ENCODE measurements at regions not wholly inside any gene's neighbourhood (a gene's known extent, or its start where the extent isn't known, plus 50 kb on each side); places are given as distances from the start of the nearest gene placed in this dataset.

DNA sequence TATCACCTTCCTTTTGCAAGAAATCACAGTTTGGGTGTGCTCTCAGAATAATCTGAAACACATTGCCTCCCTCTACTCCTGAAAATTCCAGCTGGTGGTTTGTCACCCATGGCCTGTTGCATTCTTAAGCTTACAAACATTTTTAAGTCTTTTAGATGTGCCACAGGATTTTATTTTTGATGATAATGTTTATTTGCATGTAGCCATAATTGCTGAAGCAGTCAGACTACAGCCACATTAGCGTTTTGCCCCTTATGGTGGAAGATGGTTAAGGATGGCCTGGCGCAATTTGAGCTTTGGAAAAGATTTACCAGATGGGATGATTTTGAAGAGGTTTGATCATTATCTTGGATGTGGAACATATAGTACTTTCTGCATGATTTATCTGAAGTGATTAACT, 439.5 kb downstream of the MEIS1 start:
- peaks cover 7% of the 10 kb centered on the region for H3K9me3 Mint-ChIP-seq
- TF ChIP-seq CTCF (IDR thresholded peaks at IDR 0.05) = no peak
- DNase-seq = no peak
- no peak overlapping the region for H3K4me3 Mint-ChIP-seq
- peaks cover 2% of the 10 kb centered on the region for H3K27me3 Mint-ChIP-seq (ENCODE audit: low read depth, poor library complexity)
- H3K36me3 Mint-ChIP-seq (ENCODE audit: low read depth) = peaks cover 12% of the 10 kb centered on the region
- no peak overlapping the region for H3K27ac Mint-ChIP-seq
- H3K4me1 Mint-ChIP-seq = peaks cover 29% of the 10 kb centered on the region

GRCh38 chr2:66875941-66876462, 441.1 kb downstream of the MEIS1 start:
- Mint-ChIP-seq H3K4me1 (peaks cover 29% of the 10 kb centered on the region), H3K27me3 (ENCODE audit: low read depth, poor library complexity) (peaks cover 2% of the 10 kb centered on the region), H3K36me3 (ENCODE audit: low read depth) (peaks cover 7% of the 10 kb centered on the region), H3K27ac (no peak overlapping the region), H3K9me3 (peaks cover 21% of the 10 kb centered on the region), H3K4me3 (no peak overlapping the region)
- DNase-seq = no peak
- TF ChIP-seq CTCF (IDR thresholded peaks at IDR 0.05) = no peak

- TF ChIP-seq CTCF (IDR thresholded peaks at IDR 0.05) = no peak
- DNase-seq = no peak
- Mint-ChIP-seq H3K9me3 (peaks cover 28% of the 10 kb centered on the region), H3K27me3 (ENCODE audit: low read depth, poor library complexity) (no peaks in the 10 kb centered on the region), H3K27ac (no peak overlapping the region), H3K4me1 (peaks cover 36% of the 10 kb centered on the region), H3K36me3 (ENCODE audit: low read depth) (peaks cover 23% of the 10 kb centered on the region), H3K4me3 (no peak overlapping the region)
Measured at GRCh38 chr2:66885775-66886383, 451.0 kb downstream of the MEIS1 start.

GRCh38 chr2:66888246-66888645, 453.3 kb downstream of the MEIS1 start:
- Mint-ChIP-seq H3K27ac (no peak overlapping the region), H3K36me3 (ENCODE audit: low read depth) (peaks cover 19% of the 10 kb centered on the region), H3K4me1 (peaks cover 36% of the 10 kb centered on the region), H3K4me3 (no peak overlapping the region), H3K9me3 (peaks cover 22% of the 10 kb centered on the region), H3K27me3 (ENCODE audit: low read depth, poor library complexity) (no peaks in the 10 kb centered on the region)
- no peak for TF ChIP-seq CTCF (IDR thresholded peaks at IDR 0.05)
- DNase-seq = no peak

DNA sequence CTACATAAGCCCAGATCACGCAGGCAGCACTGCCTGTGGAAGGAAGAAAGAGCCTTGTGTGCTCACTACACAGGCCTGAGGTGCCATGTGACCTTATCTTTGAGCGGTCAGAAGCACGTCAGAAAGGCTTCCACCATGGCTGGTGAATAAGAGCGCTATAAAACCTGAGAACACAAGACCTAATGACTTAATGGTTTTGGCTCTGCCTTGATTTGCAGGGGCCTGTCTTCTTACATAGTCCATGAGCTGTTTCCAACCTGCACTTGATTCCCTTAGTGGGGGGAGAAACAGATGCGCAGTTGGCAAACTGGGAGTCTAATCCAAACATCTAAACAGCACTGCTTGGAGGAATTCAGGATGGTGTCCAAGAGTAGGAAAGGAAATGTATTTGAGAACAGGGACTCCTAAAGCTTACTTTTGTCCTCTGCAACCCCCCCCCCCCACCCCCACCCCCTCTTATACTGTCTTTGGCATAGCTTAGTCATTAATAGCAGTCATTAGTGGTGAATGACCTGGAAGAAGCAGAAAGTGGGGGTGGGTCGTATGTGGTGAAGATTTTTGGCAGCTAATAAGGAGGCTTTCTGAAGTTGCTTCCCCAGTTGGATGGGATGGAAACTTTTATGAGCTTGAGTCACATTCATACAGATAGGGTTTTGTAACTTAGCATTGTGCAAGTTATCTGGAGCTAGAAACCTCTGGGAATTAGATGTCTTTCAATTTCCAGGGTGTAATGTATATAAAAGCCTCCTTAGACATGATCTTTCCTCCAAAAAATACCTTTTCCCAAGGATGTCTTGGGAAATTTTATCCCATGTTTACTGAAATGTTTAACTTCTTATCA, 454.1 kb downstream of the MEIS1 start:
- DNase-seq = no peak
- H3K4me1 Mint-ChIP-seq = peaks cover 36% of the 10 kb centered on the region
- no peak overlapping the region for H3K27ac Mint-ChIP-seq

More for the DNA sequence above, 454.1 kb downstream of the MEIS1 start:
- no peak overlapping the region for H3K4me3 Mint-ChIP-seq
- no peak for TF ChIP-seq CTCF (IDR thresholded peaks at IDR 0.05)
- H3K36me3 Mint-ChIP-seq (ENCODE audit: low read depth) = peaks cover 16% of the 10 kb centered on the region
- H3K9me3 Mint-ChIP-seq = peaks cover 15% of the 10 kb centered on the region
- H3K27me3 Mint-ChIP-seq (ENCODE audit: low read depth, poor library complexity) = no peaks in the 10 kb centered on the region

All from nephron progenitor cell (in vitro differentiated cells).